ENCODE measurements at regions not wholly inside any gene's neighbourhood (a gene's known extent, or its start where the extent isn't known, plus 50 kb on each side); places are given as distances from the start of the nearest gene placed in this dataset.

DNA sequence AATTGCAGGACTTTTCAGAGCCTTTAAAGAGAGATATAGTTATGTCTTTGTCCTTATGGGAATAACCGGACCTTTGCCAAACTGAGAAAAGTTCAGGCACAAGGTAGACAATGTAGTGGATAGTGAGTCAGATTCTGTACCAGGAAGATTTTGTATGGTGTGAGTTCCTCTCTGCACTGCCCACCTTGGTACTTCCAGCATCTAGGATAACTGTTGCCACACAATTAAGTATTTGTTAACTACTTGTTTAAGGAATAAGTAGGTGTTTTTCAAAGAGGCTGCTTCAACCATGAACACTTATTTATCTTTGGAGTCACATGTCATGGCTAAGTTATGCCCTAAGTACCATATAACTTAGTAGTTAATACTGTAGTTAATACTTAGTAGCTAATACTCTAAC is 131.8 kb upstream of the DOK5 start:
- no peak for TF ChIP-seq EZH2 (IDR thresholded peaks at IDR 0.05; ENCODE audit: borderline replicate concordance, insufficient read depth, low read depth, low read length, poor library complexity, severe bottlenecking)
- TF ChIP-seq, protein P1, sequence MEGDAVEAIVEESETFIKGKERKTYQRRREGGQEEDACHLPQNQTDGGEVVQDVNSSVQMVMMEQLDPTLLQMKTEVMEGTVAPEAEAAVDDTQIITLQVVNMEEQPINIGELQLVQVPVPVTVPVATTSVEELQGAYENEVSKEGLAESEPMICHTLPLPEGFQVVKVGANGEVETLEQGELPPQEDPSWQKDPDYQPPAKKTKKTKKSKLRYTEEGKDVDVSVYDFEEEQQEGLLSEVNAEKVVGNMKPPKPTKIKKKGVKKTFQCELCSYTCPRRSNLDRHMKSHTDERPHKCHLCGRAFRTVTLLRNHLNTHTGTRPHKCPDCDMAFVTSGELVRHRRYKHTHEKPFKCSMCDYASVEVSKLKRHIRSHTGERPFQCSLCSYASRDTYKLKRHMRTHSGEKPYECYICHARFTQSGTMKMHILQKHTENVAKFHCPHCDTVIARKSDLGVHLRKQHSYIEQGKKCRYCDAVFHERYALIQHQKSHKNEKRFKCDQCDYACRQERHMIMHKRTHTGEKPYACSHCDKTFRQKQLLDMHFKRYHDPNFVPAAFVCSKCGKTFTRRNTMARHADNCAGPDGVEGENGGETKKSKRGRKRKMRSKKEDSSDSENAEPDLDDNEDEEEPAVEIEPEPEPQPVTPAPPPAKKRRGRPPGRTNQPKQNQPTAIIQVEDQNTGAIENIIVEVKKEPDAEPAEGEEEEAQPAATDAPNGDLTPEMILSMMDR (IDR thresholded peaks at IDR 0.05), result no peak

Measured in B cell (primary cell).